HG03280 (cell line): ENCODE measurements at regions not wholly inside any gene's neighbourhood (a gene's known extent, or its start where the extent isn't known, plus 50 kb on each side); places are given as distances from the start of the nearest gene placed in this dataset.

Source experiments
- ATAC-seq: cut with Tn5 transposase; IDR thresholded peaks from one replicate; pipeline ENCODE4 v1.9.1; 2021; ENCODE audit warnings: mild to moderate bottlenecking, moderate library complexity; ENCODE audit not compliant: unreplicated experiment

DNA sequence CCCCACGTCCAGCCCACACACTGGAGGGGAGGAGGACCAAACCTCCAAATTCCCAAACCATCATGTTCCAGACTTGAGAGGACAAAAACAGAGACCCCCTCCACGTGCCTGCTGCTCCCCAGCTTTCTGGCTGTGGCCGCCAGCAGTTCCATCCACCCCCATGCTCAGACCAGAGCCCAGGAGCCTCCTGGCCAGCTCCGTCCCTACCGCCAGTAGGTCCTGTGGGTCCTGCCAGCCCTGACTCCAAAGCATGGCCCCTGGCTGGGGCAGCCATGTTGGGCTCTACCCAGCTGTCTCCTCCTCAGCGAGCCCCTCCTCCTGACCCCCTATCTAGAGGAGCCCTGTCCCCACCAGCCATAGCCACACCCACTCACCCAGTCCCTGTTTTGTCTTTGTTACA, 227.3 kb upstream of the RTL1 start:
- no peak for ATAC-seq

DNA sequence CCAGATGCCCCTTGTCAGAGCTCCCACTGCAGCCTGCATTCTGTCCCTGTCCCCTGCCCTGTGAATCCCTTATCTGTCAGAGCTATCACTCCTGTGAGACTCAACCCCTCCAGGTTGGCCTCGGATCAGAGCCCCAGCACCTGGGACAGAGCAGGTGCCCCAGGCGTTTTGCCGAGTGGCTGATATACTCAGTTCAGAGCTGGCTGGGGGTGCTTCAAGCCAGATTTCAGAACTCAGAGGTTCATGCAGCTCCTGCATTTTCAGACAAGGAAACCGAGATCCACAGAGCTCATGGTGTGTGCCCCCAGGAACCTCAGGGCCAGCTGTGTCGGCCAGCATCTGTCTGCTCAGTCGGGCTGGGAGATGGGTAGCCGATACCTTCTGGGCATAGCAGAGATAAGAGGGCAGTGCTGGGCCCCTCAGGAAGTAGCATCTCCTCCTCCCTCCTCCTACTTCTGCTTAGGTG, 228.0 kb upstream of the RTL1 start:
- no peak for ATAC-seq

DNA sequence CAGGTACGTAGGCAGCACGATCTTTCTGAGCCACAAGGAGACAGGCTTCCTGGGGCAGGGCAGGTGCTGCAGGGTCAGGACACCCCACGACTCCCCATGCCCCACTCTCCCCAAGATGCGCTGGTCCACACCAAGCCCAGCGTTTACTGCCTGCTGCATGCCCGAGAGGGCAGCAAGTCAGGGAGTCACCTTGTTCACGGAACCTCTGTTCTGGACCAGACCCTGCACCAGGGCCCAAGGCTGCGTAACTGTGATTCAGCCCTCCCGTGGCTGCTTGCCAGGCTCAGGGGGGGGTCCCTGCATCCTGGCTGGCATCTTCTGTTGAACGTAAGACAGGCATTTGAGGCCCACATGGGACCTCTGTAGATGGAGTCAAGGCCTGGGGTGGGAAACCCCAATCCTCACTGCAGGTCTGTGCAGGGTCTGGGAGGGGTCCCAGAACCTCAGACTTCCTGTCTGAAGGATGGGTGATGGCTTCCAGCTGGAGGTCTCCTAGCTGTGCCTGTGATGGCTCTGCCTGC, 228.6 kb upstream of the RTL1 start:
- ATAC-seq = no peak

DNA sequence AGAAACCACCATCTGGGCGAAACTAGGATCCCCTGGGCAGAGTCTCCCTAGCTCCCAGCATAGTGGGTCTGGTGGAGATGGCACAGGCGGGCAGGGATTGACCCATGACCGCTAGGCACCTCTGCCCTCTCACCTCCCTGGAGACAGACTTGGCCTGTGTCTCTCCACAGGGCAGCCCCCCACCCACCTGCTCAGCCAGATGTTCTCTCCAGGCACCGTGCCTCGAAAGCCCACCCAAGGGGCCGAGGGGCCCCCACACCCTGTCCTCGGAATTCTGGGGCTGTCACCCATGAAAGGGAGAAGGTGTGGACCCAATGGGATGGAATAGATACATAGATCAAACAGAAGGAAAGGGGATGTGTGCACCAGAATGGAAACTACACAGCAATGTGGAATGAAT, 229.1 kb upstream of the RTL1 start:
- ATAC-seq = no peak

DNA sequence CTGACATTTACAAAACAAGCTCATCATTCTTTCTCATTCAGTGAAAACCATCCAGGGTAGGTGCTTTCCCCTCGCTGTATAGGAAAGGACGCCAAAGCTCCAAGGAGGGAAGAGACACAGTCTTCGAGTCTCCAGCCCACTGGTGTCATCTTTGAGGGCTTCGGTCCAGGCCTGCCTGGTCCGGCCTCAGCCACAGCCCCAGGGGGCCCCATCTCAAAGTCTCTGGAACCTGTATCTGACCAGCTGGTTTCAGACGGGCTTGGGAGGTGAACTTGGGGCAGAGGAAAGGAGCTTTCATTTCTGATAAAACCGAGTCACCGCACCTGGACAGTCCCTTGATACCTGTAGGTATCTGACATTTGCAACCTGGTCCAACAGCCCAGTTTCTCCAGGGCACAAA, 229.5 kb upstream of the RTL1 start:
- ATAC-seq = no peak

DNA sequence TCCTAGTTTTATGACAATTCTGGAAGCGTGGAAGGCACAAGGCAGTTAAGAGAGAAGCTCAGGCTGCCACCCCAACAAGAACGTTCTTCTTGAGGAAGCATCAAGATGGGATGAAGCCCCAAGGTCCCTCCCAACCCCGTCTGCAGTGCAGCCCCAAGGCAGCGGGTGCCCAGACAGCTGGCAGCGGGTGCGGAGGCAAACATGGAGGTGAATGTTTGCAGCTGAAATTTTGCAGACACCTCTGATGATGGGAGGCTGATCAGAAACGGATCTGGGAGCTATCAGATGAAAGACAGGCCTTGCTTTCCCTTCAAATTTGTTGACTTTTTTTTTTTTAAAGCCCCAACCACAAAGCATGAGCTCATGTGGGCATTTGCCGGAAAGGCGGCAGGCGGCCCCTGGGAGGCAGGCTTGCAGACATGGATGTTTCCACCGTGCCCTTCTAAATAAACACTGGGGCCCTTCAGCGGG, 230.7 kb upstream of the RTL1 start:
- ATAC-seq = no peak

DNA sequence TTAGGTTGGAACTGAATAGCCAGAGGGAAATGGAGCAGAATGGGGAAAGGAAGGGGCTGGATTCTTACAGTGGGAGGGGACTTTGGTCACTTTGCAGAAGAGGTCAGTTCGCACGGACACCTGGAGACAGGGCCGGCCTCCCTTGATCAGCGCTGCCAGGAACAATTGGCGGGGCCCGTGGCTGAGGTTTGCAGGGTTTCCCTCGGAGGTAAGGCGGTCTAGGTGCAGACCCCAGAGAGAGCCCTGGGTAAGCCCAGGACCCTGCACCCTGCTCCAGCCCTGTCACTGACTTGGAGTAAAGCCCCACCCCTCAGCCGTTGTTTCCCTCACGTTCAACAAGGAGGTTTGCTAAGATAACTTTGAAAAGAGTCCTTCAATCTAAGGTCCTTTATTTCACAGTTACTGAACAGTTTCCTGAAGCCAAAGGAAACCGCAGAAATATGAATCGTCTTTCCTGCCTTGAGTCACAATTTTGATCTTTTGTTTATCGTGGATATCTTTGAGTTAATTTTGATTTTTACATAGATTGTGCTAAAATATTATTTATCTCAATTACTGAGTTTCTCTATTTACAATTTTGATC, 231.4 kb upstream of the RTL1 start:
- no peak for ATAC-seq

DNA sequence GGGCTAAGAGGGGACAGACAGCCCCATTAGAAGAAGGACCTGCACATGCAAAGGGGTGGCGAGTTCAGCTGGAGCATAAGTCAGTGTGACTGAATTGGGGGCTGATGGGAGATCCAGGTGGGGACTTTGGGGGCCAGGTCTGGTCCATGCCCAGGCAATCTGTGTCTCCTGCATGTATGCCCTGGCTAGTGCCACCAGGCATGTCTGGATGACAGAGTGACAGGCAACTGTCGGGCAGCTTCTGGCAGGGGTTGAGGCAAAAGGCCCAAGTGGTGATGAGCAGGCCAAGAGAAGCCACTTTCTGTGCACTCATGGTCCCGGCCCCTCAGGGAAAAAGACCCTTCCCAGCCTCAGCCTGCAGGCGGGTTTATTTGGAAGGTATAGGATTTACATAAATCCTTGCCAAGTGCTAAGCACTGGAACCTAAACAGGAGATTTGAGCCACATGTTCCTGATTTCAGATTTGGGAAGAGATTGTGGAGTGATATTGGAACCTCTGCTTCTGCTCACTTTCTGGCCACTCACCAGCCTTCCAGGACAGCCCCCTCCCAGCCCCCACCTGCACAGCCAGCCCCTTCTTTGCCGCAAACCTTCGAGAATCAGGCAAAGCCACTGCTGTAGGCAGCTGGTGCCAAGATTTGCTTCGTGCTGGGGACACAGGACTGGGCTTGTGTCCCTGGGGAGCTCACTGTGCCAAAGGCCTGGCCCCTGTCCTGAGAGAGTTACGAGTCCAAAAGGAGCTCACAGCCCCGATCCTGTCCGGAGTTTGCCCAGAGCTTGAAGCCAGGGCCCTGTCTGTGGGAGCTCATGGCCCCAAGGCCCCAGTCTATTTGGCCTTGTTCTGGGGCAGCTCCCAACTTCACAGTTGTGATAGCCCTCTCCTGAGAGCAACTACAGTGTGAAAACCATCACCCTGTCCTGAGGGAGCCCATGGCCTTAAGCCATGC, 232.5 kb upstream of the RTL1 start:
- no peak for ATAC-seq

DNA sequence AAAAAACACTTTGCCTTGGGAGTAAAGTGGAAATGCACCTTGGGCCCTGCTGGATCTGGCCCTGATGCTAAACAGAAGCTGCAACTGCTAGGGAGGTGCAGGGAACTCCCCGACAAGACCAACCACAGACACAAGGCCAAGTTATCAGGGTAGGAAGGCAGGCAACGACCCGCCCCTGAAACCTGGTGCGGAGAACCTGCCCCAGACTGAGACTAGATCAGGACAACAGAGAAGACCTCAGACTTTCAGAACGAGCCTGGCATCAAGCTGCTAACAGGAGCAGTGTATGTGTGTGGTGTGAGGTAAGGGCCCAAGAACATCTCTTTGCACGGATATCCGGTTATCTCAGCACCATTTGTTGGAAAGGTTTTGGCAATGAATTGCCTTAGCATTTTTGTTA, 233.7 kb upstream of the RTL1 start:
- ATAC-seq = no peak

DNA sequence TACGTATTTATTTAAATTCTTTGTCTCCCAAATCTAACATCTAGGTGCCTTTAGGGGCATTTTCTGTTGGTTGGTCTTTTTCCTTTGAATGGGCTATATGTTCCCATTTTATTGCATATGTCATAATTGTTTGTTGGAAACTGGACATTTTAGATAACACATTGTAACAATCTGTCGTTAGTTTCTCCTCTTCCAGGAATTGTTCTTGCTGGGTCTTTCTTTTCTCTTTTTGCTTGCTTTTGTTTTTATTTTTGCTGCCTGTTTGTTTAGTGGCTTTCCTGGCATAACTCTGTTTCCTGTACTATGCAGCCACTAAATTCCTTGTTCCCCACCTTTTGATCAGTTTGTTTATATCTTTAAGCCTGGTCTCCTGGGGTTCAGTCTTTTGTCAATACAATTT, 244.3 kb upstream of the RTL1 start:
- no peak for ATAC-seq

DNA sequence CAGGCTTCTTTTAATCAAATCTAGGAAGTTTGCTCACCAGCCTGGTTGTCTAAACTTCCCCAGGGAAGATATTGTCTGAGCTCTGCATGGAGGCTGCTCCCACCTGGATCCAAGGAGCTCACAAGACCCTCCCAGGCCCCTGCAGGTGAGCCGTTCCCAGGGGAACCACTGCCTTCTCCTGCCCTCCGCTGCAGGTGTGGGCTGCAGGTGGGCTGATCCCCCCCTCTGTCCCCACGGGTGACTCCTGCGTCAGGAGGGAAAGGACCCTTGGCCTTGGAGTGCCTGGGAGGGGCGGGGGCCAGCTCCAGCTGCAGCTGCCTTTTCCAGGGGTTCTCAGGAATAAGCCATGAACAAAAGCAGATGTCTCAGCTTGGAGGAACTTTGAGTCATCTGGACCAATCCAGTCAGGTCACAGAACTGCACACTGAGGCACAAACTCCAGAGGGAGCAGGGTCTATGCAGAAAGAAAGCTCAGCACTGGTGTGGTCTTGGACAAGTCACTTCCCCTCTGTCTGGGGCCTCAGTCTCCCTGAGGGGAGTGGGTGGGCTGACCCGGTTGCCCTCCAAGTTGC, 246.6 kb upstream of the RTL1 start:
- no peak for ATAC-seq

DNA sequence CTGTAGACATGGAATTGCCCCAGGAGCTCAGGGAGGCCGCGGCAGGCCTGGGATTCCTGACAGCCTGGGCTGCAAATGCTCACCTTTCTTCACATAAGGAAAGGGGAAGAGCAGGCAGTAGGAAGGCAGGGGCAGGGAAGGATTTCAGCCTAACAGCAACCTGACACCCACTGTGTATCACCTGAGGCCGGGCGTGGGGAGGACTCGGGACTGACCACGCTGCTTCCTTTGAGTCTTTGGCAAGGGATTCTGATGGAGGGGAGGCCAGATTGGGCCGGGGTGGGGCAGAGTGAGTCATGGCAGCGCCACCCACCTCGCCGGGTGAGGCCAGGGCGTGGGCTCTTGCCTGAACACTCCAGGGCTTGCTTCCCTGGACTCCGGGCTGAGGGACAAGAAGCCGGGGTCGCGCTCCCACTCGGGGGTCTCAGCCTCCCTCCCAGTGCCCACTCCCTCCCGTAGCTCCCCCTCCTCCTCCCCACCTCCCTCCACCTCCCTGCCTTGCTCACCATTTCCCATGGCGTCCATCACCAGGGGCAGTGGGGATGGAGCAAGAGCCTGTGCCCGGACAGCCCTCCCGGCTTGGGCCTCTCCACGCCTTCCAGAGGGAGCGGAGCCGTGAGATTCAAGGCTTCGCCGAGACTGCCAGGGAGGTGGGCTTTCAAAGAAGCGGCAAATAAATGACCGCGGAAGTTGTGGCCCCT, 247.9 kb upstream of the RTL1 start:
- ATAC-seq = no peak

DNA sequence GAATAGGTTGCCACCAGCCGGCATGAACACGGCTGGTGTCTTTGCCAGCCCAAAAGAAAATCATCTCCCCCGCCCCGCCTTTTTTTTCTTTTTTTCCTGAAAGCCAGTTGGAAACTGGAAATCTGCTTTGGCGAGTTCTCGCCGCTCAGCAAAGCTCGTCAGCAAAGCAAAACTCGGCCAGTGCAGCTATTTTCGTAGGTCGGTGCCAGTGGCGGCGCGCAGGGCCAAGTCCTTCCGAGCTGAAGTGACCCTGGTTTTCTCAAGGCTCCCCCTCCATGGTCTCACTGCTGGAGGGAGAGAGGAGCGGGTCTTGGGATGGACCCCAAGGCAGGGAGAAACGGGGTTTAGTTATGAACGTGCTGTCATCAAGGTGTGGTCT, 248.4 kb upstream of the RTL1 start:
- ATAC-seq = no peak

DNA sequence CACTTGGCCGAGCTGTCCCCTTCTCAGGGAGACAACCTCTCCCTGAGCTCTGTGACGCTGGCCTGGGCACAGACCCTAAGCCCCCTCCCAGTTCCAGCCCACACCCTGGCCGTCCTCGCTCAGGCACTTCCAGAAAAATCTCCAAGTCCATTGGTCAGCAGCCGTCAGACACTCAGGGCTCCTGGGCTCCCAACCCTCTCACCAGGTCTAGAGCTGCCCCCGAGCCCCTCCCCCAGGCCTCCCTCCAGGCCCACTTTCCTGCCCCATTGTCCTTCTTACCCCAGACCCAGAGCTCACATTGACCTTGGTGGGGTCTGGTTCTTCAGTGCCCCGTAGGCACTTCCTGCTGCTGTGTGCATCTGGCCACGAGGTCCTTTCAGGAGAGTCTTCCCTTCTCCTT, 249.3 kb upstream of the RTL1 start:
- ATAC-seq = no peak

DNA sequence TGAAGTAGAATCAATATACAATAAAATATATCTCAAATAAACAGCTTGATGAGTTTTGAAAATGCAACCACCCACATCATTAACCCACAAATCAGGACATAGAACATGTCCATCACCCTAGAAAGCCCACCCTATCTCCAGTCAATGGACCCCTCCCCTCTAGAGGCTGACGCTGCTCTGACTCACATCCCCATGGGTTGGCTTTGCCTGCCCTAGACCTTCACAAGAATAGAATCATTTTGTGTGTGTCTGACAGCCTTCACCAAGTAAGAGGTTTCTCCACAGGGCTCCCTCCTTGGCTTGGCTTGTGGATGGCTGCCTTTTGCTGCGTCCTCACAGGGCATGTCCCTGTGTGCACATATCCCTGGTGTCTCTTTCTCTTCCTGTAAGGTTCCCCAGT, 250.2 kb upstream of the RTL1 start:
- ATAC-seq = no peak

DNA sequence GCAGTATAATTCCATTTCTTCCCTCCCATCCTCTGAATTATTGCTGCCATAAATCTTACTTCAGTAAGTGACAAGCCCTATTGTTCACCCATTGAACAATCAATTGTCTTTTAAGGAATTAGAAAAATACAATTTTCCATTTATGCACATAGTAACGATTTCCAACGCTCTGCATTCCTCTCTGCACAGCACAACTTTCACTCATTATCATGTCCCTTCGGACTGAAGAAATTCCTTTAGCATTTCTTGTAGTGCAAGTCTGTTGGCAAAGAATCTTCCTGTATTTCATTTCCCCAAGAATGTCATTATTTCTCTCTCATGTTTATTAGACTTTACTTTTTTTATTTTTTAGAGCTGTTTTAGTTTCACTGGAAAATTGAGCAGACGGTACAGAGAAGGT, 252.1 kb upstream of the RTL1 start:
- no peak for ATAC-seq

DNA sequence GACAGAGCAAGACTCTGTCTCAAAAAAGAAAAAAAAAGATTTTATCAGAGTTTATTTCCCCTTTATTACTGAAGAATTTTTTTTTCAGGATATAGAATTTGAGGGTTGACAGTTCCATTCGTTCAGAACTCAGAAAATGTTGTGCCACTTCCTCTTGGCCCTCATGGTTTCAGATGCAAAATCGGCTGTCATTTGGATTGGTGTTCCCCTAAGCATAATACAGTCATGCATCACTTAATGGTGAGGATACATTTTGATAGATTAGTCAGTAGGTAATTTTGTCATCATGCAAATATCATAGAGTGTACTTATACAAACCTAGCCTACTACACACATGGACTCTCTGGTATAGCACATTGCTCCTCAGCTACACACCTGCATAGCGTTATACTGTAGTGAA, 263.9 kb upstream of the RTL1 start:
- ATAC-seq = no peak

DNA sequence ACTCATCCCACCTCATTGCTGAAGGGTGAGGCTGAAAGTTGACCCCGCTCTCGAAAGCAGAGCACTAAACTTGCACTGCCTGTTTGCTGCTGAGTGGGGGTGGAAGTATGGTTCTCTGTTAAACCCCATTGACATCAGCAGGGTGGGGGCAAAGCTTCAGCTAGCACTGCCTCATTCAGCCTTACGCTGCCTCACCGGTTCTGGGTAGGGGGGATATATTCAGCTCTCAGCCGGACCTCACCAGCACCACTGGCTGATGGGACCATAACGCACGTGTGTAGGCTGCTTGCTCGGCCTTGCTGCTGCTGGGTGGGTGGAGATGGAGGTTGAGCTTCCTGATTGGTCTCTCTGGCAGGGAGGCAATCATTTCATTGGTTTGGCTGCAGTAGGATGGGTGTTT, 265.7 kb upstream of the RTL1 start:
- ATAC-seq = no peak

DNA sequence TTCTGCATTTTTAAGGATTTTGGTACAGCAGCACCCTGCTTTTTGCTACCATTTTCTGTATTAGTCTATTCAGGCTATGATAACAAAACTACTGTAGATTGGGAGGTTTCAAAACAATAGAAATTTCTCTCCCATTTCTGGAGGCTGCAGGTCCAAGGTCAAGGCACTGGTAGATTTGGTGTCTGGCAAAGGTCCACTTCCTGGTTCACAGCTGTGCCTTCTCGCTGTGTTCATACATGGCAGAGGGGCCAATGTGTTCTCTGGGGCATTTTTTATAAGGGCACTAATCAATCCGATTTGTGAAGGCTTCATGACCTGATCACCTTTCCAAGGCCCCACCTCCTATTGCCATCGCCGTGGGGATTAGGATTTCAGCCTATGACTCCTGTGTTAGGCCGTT, 268.1 kb upstream of the RTL1 start:
- ATAC-seq = no peak

DNA sequence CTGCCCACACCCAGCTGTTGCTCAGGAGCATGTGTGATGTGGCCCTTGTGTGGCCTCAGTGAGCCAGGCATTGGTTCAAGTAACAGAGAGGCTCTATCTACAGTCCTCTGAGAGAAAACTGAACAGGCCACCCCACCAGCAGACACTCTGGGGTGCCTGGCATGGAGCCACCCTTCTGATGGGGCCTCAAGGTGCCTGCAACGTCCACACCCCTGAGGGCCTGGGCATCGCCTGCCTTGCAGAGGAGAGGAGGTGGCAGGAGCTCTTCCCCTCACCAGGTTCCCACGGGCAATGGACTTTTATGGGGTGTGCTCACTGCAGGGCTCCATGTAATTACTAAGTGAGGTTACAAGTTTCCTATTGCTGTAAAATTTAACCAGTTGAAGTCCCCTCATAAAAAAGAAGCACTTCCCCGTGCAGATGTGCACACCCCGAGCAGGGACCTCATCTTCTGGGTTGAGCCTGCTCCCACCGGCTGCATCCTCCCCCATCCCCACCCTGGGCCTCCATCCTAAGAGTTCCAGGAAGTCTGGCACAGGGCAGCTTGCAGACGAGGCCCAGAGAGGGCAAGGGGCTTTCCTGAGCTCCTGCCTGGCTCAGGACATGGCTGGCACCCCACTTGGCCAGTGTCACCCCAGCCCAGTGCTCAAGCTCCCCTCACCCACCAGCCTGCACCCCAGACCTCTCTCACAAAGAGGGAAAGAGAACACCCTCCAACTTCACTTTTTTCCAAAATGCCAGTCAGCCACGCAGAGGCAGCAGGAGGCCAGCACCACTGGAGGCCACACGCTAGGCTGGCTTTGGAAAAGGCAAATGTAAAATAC, 270.4 kb upstream of the RTL1 start:
- ATAC-seq = no peak

DNA sequence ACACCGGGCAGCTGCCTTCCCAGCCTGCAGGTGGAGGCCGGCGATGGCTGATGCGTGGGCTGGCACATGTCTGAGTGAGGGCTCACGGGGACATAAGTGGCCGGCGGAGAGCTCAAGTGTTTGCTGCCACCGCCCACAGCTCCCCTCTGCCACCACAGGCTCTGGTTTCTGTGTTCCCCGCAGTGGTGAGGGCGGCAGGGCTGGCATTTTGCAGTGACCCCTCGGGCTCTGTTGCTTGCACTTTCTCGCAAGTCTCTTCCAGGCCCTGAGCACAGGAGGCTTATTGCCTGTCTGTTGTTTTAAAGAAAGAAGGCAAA, 271.0 kb upstream of the RTL1 start:
- ATAC-seq = no peak
